NCI-H82 treated with DMSO at 0.1 percent for 48 hours (cell line): ENCODE measurements at regions not wholly inside any gene's neighbourhood (a gene's known extent, or its start where the extent isn't known, plus 50 kb on each side); places are given as distances from the start of the nearest gene placed in this dataset.

Source experiments
- DNase-seq: peaks from one replicate; lab custom pipeline; 2025; ENCODE audit not compliant: unreplicated experiment; lab: John Stamatoyannopoulos, UW

- DNase-seq = no peak
Observed at GRCh38 chr2:133666621-133667020, 98.4 kb upstream of the NCKAP5 start.

GRCh38 chr2:133667085-133667484, 98.8 kb upstream of the NCKAP5 start:
- DNase-seq = no peak

GRCh38 chr2:133667968-133668367, 99.7 kb upstream of the NCKAP5 start:
- no peak for DNase-seq

GRCh38 chr2:133668547-133668946, 100.3 kb upstream of the NCKAP5 start:
- DNase-seq = no peak

GRCh38 chr2:133673305-133673905, 105.1 kb upstream of the NCKAP5 start:
- no peak for DNase-seq

GRCh38 chr2:133674066-133674432, 105.8 kb upstream of the NCKAP5 start:
- DNase-seq = no peak

- DNase-seq = no peak
Observed at GRCh38 chr2:133674433-133675331, 106.4 kb upstream of the NCKAP5 start.

- DNase-seq = no peak
Observed at GRCh38 chr2:133676392-133677130, 108.3 kb upstream of the NCKAP5 start.

- DNase-seq = no peak
Observed at GRCh38 chr2:133680343-133681049, 112.2 kb upstream of the NCKAP5 start.

GRCh38 chr2:133682347-133682746, 114.1 kb upstream of the NCKAP5 start:
- no peak for DNase-seq

- DNase-seq = no peak
Observed at GRCh38 chr2:133682906-133683305, 114.6 kb upstream of the NCKAP5 start.

- no peak for DNase-seq
Observed at GRCh38 chr2:133685636-133686215, 117.5 kb upstream of the NCKAP5 start.

GRCh38 chr2:133690780-133691179, 122.5 kb upstream of the NCKAP5 start:
- DNase-seq = no peak

- no peak for DNase-seq
Observed at GRCh38 chr2:133691336-133691735, 123.1 kb upstream of the NCKAP5 start.

- DNase-seq = no peak
Observed at GRCh38 chr2:133705287-133705686, 137.0 kb upstream of the NCKAP5 start.

- no peak for DNase-seq
Observed at GRCh38 chr2:133710613-133711012, 142.3 kb upstream of the NCKAP5 start.

- peak; percentile 10 for DNase-seq
Observed at GRCh38 chr2:133711201-133711600, 142.9 kb upstream of the NCKAP5 start.

GRCh38 chr2:133711806-133712205, 143.5 kb upstream of the NCKAP5 start:
- DNase-seq = no peak

GRCh38 chr2:133712369-133712768, 144.1 kb upstream of the NCKAP5 start:
- no peak for DNase-seq

- DNase-seq = no peak
Observed at GRCh38 chr2:133713049-133713580, 144.9 kb upstream of the NCKAP5 start.

- DNase-seq = no peak
Observed at GRCh38 chr2:133716166-133716565, 147.9 kb upstream of the NCKAP5 start.
